NCI-H69 (cell line): ENCODE measurements at regions not wholly inside any gene's neighbourhood (a gene's known extent, or its start where the extent isn't known, plus 50 kb on each side); places are given as distances from the start of the nearest gene placed in this dataset.
"Not testable (repeated sequence)": the region's sequence is repeated elsewhere in the genome, so short reads cannot be mapped to it uniquely, and the experiment has no call there.

Source experiments
- DNase-seq: peaks from one replicate; lab custom pipeline; 2025; lab: John Stamatoyannopoulos, UW

DNA sequence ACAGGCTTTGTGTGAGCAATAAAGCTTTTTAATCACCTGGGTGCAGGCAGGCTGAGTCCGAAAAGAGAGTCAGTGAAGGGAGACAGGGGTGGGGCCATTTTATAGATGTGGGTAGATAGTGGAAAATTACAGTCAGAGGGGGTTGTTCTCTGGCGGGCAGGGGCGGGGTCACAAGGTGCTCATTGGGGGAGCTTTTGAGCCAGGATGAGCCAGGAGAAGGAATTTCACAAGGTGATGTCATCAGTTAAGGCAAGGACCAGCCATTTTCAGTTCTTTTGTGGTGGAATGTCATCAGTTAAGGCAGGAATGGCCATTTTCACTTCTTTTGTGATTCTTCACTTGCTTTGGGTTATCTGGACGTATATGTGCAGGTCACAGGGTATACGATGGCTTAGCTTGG, 571.3 kb upstream of the PCDH7 start:
- not testable (repeated sequence) for DNase-seq

DNA sequence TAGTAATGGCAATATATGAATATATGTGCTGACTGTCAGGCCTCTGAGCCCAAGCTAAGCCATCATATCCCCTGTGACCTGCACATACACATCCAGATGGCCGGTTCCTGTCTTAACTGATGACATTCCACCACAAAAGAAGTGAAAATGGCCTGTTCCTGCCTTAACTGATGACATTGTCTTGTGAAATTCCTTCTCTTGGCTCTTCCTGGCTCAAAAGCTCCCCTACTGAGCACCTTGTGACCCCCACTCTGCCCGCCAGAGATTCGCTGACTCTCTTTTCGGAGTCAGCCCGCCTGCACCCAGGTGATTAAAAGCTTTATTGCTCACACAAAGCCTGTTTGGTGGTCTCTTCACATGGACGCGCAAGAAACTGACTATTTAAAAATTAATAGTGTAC, 570.6 kb upstream of the PCDH7 start:
- not testable (repeated sequence) for DNase-seq

DNA sequence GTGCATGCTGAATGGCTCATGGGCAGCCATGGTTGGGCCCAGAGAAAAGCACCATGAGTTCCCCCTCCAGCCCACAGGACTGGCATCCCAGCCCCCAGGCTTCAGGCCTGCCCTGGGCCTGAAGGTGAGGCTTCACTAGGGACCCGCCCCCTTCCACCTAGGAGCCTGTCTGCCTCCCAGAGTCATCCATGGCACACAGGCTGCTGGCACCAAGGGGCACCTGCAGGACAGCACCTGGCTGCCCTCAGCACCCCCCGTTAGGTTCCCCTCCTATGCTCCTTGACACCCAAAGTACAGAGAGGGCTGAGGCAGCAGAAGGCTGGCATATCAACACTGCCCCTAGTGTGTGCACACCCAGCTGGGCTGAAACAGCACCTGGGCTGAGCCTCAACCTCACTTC, 566.7 kb upstream of the PCDH7 start:
- DNase-seq = no peak

DNA sequence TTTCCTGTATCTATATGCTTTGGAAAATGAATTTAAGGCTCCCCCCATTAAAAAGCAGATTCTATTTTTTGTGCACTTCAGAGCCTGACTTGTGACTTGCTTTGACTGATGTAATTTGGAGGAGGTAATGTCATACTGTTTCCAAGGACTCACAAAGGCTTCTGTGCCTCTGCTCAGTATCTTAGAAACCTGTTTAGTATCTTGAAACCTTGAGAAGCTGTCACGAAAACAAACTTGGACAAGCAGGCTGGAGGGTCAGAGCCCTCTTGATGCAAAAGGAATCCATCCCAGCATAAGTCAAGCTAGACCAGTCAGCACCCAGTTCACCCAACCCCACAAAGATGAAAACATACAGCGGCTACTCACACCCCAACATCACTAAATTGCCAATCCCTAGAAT, 560.0 kb upstream of the PCDH7 start:
- DNase-seq = no peak

DNA sequence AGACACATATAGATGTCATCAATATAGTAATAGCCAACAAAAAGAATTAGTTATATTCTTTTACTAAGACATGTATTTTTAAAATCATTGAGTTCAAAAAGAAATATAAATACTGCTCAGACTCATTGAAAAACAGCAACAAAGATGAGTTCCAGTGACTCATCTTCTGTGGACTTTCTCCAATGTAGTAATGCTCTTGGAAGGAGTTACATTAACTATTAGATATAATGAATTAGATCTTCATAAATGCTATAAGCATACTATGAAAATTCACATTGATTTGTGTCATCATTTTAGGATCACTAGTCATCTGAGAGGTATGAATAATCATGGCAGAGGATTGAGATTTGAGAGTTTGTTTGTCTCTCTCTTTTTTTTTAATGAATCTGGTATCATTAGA, 547.8 kb upstream of the PCDH7 start:
- no peak for DNase-seq

DNA sequence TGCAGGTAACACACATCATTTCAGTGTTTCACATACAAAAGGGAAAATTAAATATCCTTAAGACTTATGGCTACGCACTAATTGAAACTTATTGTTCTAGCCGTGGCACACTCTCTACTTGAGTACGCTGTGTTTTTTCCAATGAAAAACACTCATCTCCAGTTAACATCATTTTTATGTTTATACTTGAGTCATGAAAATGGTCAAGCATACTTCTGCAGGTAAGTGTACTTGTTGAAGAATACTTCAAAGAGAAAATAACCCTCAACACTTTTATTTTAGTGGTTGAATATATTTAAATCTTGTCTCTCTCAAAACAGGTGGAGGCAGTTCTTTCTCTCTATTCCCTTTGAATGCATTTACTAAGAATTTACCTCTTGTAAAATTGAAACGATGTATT, 538.7 kb upstream of the PCDH7 start:
- no peak for DNase-seq

DNA sequence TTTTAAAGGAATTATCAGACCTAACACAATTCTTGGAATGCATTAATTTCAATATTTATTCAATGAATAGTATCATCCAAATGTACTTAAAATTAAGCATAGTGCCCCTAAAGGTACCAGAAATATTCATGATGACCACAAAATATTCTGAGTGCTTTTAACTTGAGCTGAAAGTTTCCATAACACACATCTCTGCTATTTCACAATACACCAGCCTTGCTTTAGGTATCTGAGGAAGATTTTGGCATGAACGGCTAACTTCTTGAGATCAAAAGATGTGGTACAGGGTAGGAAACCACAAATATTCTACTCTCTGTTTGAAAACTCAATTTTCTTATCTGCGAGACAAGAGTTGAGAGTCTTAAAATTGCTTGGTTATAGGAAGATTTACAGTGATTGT, 538.3 kb upstream of the PCDH7 start:
- no peak for DNase-seq

DNA sequence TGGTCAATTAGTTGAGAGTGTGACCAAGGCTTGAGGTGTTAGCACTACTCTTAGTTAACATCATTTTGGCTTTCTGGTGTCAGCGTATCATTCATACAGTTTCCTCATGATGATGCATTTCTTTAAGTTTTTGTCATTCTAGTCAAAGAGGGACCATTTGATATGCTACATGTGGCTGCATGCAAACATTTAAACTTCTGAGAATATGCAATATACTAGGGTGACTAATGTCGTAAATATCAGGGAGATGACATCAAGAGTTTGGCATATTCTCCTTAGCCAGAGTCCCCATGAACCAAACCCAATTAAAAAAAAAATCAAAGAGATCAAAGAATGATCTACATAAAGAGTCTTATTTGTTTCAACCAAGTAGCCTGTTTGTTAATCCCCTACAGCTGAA, 537.4 kb upstream of the PCDH7 start:
- no peak for DNase-seq

DNA sequence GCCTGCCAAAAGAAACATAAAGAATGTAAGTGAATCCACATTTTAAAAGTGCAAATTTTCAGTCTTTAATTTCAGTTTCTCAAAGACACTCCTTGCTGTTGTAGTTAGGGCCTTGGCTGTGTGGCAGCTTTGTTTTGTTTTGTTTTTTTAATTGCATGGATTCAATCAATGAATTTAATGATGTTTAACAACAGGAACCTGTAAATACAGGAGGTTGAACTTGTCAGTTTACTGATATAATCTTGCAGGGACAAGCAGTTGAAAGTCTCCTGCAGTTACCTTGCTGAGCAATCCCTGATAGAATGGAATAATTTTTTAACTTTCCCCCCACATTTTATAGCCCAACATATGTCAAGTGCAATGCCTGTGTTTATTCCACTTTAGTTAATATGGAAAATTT, 528.3 kb upstream of the PCDH7 start:
- peak; percentile 3 for DNase-seq

DNA sequence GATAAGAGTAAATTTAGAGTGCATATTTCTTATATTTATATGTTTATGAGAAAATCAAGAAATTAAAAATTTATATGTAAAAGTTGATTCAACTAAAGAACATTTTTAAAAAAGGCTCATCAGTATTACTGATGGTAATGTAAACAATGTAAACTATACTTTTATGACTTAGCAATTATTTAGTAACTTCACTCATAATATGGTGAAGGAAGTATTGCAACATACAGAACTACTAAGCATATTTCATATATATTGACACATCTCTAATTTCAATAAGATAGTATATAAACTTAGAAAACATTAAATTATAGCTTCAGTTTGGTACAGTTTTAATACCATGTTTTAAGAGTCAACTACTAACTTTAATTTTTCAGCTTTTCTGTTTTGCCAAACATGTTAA, 512.8 kb upstream of the PCDH7 start:
- DNase-seq = no peak

DNA sequence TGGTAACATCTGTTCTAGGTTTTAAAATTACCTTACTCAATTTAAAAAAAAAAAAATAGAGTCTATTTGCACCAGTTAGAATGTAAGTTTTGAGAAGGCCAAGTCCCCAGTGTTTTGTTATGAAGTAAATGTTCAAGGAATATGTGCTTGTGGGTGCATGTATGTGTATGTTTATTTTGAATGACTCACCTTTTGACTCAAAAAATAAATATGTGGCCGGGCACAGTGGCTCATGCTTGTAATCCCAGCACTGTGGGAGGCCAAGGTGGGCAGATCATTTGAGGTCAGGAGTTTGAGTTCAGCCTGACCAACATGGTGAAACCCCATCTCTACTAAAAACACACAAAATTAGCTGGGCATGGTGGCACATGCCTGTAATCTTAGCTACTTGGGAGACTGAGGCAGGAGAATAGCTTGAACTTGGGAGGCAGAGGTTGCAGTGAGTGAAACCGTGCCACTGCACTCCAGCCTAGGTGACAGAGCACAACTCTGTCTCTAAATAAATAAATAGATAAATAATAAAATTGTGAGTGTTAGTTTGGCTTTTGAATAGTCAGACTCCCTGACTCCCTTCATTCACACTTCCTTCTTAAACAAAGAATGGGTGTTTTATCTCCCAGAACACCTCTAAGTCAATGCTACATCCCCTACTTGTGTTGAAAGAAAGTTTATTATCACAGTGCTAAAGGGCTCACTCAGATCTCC, 511.3 kb upstream of the PCDH7 start:
- DNase-seq = no peak

DNA sequence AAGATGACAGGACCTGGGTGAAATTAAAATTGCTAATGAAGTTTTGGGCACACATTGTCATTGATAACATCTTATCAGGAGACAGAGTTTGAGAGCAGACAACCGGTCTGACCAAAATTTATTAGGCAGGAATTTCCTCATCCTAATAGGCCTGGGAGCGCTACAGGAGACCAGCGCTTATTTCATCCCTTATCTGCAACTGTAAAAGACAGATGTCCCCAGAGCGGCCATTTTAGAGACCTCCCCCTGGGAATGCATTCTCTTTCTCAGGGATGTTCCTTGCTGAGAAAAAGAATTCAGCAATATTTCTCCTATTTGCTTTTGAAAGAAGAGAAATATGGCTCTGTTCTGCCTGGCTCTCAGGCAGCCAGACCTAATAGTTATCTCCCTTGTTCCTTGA, 504.2 kb upstream of the PCDH7 start:
- DNase-seq = peak; percentile 0

DNA sequence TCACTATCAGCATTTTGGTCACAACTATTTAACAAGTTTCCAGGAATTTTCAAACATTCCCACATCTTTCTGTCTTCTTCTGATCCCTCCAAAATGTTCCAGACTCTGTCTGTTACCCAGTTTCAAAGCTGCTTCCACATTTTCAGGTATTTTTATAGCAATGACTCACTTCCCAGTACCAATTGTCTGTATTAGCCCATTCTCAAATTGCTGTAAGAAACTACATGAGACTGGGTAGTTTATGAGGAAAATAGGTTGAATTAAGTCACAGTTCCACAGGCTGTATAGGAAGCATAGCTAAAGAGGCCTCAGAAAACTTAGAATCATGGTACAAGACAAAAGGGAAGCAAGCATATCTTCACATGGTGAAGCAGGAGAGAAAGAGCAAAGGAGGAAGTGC, 475.0 kb upstream of the PCDH7 start:
- no peak for DNase-seq

DNA sequence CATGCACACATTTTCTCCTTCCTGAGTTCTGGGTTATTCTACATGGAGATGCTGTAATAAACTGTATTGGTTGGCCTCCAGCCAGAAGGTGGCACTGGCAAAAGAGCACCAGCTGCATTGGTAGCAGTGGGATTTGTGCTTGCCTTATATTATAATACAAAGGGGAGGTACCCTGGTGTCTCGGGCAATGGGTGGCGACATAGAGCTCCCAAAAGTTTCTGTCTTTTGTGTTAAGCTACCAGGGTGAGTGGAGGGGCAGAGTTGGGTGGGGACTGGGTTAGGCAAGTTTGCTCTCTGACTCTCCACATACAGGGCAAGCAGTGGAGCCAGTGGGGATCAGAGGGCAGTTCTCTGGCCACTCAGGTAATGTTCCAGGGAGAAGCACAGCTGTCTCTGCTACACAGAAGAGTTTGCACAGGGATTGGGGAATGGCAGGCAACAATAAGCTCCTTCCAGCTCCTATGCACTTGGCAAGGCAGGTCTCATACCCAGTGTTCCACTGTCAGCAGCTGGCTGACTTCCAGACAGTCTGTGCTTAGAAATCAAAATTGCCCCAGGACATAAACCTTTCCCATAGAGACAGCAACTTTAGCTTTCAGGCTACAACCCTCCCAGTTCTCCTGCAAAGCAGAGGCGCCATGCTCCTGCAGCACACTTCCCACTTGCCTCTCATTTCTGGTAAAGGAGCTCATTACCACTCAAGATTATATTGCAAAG, 463.9 kb upstream of the PCDH7 start:
- peak; percentile 72 for DNase-seq

DNA sequence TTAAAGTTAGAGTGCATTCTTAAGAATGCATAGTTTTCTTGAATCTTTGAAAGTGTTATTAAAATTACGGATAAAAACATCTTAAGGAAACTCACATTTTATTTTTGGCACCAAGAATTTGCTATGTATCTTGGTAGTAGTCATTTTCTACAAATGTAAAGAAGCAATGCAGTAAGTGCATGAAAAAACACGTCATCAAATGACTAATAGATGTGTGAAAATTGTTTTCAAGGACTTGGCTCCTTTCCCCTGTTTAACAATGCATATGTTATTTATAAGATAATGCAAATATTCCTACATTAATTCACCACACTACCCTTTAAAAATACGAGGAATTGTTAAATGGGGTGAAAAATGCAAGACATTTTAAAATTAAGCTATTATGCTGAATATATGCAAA, 461.2 kb upstream of the PCDH7 start:
- no peak for DNase-seq

DNA sequence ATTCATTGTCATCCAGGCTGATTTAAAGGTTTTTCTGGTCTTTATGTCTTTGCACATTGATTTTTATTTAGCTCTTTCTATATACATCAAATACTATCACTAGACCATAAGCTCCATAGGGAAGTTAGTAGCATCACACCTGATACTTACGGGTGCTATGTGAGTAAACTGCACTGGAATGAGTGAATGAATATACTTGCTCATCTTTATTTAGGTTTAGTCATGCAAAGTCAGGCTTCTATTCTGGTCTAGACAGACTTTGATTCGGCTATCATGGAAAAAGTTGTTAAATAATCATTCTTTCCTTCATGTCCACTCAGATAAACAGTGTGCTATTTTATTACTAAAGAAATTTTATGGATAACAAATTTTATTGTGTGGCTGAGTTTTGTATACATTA, 457.8 kb upstream of the PCDH7 start:
- DNase-seq = no peak

DNA sequence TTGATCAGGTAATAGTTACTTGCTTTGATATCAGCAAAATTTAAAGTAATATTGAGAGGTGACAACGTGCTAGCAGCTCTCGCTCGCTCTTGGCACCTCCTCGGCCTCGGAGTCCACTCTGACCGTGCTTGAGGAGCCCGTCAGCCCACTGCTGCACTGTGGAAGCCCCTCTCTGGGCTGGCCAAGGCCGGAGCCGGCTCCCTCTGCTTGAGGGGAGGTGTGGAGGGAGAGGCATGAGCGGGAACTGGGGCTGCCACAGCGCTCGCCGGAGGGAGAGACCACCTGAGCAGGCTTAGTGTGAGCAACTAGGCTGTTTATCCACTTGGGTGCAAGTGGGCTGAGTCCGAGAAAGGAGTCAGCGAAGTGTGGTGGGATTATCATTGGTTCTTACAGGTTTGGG, 455.7 kb upstream of the PCDH7 start:
- DNase-seq = no peak

DNA sequence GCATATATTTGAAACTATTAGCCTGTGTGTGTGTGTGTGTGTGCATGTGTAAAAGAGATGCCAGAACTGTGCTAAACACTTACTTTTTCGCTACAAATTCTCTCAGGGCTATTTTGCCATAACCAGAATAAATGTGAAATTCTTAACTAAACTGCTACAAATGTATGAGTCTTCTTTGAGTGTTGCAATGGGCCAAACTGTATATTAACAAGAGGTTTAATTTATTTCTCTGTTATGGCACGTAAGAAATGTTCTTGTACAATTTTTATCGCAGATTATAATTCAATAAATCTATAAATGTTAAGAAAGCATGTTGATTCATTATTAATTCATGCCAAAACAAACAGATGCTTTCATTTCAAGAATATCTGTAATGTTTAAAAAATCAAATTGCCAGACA, 454.5 kb upstream of the PCDH7 start:
- DNase-seq = no peak

DNA sequence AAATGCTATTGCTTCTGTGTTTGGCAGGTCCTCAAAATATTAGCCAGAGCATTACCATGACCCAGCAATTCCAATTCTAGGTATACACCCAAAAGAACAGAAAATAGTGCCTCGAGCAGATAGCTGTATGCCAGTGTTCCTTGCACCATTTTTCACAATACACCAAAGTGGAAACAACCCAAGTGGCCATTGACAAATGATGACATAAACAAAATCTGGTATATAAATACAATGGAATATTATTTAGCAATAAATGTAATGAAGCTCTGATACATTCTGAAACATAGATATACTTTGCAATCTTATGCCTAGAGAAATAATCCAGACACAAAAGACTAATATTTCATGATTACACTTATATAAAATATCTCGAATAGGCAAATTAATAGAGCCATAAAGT, 451.8 kb upstream of the PCDH7 start:
- no peak for DNase-seq

DNA sequence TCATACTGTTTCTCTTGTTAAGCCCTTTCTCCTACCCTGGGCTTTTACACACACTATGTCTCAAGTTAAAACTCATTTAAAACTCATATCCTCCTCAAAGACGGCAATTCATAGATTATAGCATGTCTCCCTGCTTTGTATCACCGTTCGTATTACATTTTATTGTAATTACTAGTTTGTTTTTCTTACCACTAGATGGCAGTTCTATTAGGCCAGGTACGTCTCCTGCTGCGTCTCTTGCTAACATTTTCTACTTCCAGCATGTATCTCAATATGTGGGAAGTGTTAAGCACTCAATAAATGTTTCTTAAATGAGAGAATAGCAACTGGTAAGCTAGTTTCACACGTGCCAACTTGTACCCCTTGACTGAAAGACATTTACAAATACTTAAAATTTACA, 450.3 kb upstream of the PCDH7 start:
- no peak for DNase-seq

DNA sequence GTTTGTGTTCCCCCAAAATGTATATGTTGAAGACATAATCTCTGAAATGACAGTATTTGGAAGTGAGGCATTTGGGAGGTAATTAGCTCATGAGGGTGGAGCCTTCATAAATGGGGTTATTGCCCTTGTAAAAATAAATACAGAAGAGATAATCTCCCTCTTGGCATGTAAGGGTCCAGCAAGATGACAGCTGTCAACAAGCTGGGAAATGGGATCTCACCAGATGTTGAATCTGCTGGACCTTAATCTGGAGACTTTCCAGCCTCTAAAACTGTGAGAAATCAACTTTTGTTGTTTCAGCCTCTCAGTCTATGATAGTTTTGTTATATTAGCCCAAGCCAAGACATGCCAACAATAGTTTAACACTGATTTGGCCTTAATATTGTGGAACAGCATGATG, 438.2 kb upstream of the PCDH7 start:
- no peak for DNase-seq

DNA sequence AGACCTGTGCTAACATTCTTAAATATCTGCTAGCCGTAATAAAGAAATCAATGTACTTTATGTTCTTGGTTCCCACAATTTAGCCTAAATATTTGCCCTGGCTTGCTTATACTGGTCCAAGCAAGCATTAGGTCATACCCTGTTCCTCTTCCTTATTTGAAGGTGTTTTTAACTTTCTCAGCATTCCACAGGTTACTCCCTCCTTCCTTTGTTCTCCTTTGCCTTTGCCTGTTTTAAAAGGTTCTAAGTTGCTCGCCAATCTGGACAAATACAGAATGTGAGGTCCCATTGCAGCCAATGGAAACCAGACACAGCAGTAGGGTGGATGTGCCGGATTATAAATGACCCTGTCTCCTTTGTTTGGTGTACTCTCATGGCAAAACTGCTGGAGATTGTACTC, 436.8 kb upstream of the PCDH7 start:
- DNase-seq = no peak

DNA sequence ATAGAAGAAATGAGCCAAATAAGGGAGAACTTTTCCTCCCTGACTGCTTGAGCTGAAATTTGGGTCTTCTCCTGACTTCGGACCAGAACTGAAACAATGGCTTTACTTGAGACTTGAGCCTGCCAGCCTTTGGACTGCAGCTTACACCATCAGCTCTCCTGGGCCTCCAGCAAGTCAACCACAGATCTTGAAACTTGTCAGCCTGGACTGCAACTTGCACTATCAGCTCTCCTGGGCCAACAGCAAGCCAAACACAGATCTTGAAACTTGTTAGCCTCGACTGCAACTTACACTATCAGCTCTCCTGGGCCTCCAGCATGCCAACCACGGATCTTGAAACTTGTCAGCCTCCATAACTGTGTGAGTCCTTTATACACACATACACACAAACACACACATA, 425.9 kb upstream of the PCDH7 start:
- no peak for DNase-seq

DNA sequence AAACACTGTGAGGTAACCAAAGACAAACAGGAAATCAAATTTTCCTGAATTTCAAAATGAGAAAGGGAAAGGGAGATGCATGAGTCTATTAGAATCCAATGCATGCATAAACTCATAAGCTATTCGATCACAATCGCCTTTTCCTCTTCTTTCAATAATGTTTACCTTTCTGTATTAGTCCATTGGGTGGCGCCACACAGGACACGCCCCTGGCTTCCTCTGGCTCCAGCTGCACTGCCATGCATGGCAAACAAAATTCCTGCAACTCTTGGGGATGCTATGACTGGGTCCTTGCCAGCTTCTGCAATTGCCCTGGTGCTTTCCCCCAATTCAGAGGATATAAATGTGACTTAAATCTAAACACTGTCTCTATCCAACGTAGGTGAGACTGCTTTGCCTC, 424.5 kb upstream of the PCDH7 start:
- no peak for DNase-seq
